HCT116 (cell line): ENCODE measurements at regions not wholly inside any gene's neighbourhood (a gene's known extent, or its start where the extent isn't known, plus 50 kb on each side); places are given as distances from the start of the nearest gene placed in this dataset.

Experiments
- ATAC-seq: fragments of 200-7000 bp; cut with Tn5 transposase; 2 replicates; pipeline ENCODE4 v1.9.1; 2020; ENCODE audit warnings: mild to moderate bottlenecking, moderate library complexity
- BruUV-seq: library from RNA; stranded (reverse); fragments of 400-500 nt; replicated peaks from 2 replicates; lab custom pipeline; 2021; lab: Mats Ljungman, UMichigan
- CTCF ChIA-PET: fragments of 300-600 bp; sonication (Branson Sonifier 250); formaldehyde crosslinking; loops from one replicate; lab custom pipeline; 2021; ENCODE audit warnings: antibody characterized with exemption; lab: Charles Lee
- POLR2A ChIA-PET: fragments of 300-600, 350-600 bp; sonication (Branson Sonifier 250); formaldehyde crosslinking; loops from one replicate; lab custom pipeline; 2021; ENCODE audit warnings: antibody characterized with exemption; lab: Charles Lee
- RAD21 ChIA-PET, 2 experiments: fragments of 300-600 bp; sonication (Branson Sonifier 250); formaldehyde crosslinking; loops; one replicate each; lab custom pipeline; 2023; ENCODE audit warnings: low total read pairs in 2 of 2; ENCODE audit not compliant: uncharacterized antibody in 2 of 2, unreplicated experiment in 2 of 2, low non-redundant PET in 1 of 2; lab: Charles Lee
- DNase-seq: peaks from one replicate; pipeline ENCODE4 v3.0.0-alpha.2; 2010; ENCODE audit warnings: low read depth, low spot score
- H2AFZ ChIP-seq: fragments of 200-600 bp; shearing (Covaris generic), sonication (generic); 2 replicates; pipeline ENCODE4 v1.6.1; 2017; ENCODE audit warnings: low read depth, mixed run types, mixed read lengths, antibody characterized with exemption, low read length; ENCODE audit not compliant: poor library complexity, severe bottlenecking
- H3K27ac ChIP-seq: 2 replicates; pipeline ENCODE4 v1.5.1; 2012; ENCODE audit warnings: low read depth, low read length
- H3K27me3 ChIP-seq: fragments of 200-600 bp; sonication (generic); 2 replicates; pipeline ENCODE4 v1.6.1; 2016; ENCODE audit warnings: mixed run types, low read length, mixed read lengths; ENCODE audit not compliant: insufficient read depth
- H3K36me3 ChIP-seq, 2 experiments: fragments of 200-500 bp in 1 of 2; fragments of 200-600 bp in 1 of 2; sonication (Bioruptor generic) in 1 of 2; sonication (generic) in 1 of 2; 2 replicates each; pipeline versions ENCODE4 v1.5.1 to v1.6.1; 2014 to 2016; ENCODE audit warnings: low read length in 2 of 2, inconsistent platforms in 1 of 2, mixed read lengths in 1 of 2, mixed run types in 1 of 2; ENCODE audit not compliant: insufficient read depth in 2 of 2, control insufficient read depth in 1 of 2
- H3K4me1 ChIP-seq, 2 experiments: fragments of 200-600 bp in 1 of 2; sonication (generic) in 1 of 2; 2 replicates each; pipeline versions ENCODE4 v1.5.1 to v1.6.1; 2012 to 2017; ENCODE audit warnings: low read length in 2 of 2, inconsistent platforms in 1 of 2, mild to moderate bottlenecking in 1 of 2, mixed read lengths in 1 of 2, mixed run types in 1 of 2, moderate library complexity in 1 of 2; ENCODE audit not compliant: insufficient read depth in 2 of 2, control insufficient read depth in 1 of 2
- H3K4me2 ChIP-seq: fragments of 200-600 bp; sonication (generic); 2 replicates; pipeline ENCODE4 v1.6.1; 2017; ENCODE audit warnings: mixed run types, low read length, mixed read lengths
- H3K4me3 ChIP-seq, 2 experiments: fragments of 200-600 bp in 1 of 2; sonication (generic) in 1 of 2; replicated peaks in 1 of 2; 2 replicates each; pipeline ENCODE4 v1.5.1; 2011 to 2016; ENCODE audit warnings: low read length in 2 of 2, control low read depth in 1 of 2, low read depth in 1 of 2, mild to moderate bottlenecking in 1 of 2, mixed read lengths in 1 of 2, mixed run types in 1 of 2
- H3K79me2 ChIP-seq: fragments of 200-600 bp; sonication (generic); 2 replicates; pipeline ENCODE4 v1.6.1; 2017; ENCODE audit warnings: mild to moderate bottlenecking, mixed run types, low read length, moderate library complexity, mixed read lengths; ENCODE audit not compliant: insufficient read depth
- H3K9ac ChIP-seq: fragments of 200-600 bp; sonication (generic); 2 replicates; pipeline ENCODE4 v1.6.1; 2016; ENCODE audit warnings: low read length, mixed read lengths
- H3K9me2 ChIP-seq: fragments of 200-600 bp; sonication (generic), shearing (Covaris generic); 2 replicates; pipeline ENCODE4 v1.6.1; 2017; ENCODE audit warnings: mixed run types, mild to moderate bottlenecking, moderate library complexity; ENCODE audit not compliant: insufficient read depth
- H3K9me3 ChIP-seq, 2 experiments: fragments of 200-500 bp in 1 of 2; fragments of 200-600 bp in 1 of 2; sonication (Bioruptor generic) in 1 of 2; sonication (generic) in 1 of 2; 2 replicates each; pipeline ENCODE4 v1.6.1; 2014 to 2017; ENCODE audit warnings: low read length in 2 of 2, mixed read lengths in 2 of 2, inconsistent platforms in 1 of 2, low read depth in 1 of 2, mild to moderate bottlenecking in 1 of 2, mixed run types in 1 of 2, moderate library complexity in 1 of 2; ENCODE audit not compliant: control insufficient read depth in 1 of 2, insufficient read depth in 1 of 2
- H4K20me1 ChIP-seq: fragments of 200-600 bp; sonication (generic), shearing (Covaris generic); 2 replicates; pipeline ENCODE4 v1.6.1; 2017; ENCODE audit warnings: mixed run types, mild to moderate bottlenecking, moderate library complexity; ENCODE audit not compliant: insufficient read depth
- CBX3 ChIP-seq: IDR thresholded peaks from 2 replicates; pipeline ENCODE4 v1.6.1; 2012; ENCODE audit warnings: low read depth
- CEBPB ChIP-seq: IDR thresholded peaks from 2 replicates; pipeline ENCODE4 v1.6.1; 2012; ENCODE audit warnings: low read depth
- CTCF ChIP-seq, 3 experiments: fragments of 200-600 bp in 1 of 3; sonication (generic) in 1 of 3; IDR thresholded peaks in 2 of 3; conservative IDR thresholded peaks in 1 of 3; 2 replicates each; pipeline ENCODE4 v1.5.1; 2012 to 2017; ENCODE audit warnings: low read depth in 2 of 3, low read length in 2 of 3, antibody characterized with exemption in 1 of 3, borderline replicate concordance in 1 of 3, control low read depth in 1 of 3, mild to moderate bottlenecking in 1 of 3, mixed read lengths in 1 of 3, mixed run types in 1 of 3, moderate library complexity in 1 of 3; ENCODE audit not compliant: insufficient read depth in 1 of 3
- EGR1 ChIP-seq: IDR thresholded peaks from 2 replicates; pipeline ENCODE4 v1.6.1; 2012; ENCODE audit warnings: low read depth
- JUND ChIP-seq: IDR thresholded peaks from 2 replicates; pipeline ENCODE4 v1.6.1; 2012
- RAD21 ChIP-seq: IDR thresholded peaks from 2 replicates; pipeline ENCODE4 v1.6.1; 2012; ENCODE audit warnings: low read depth, mild to moderate bottlenecking
- REST ChIP-seq: IDR thresholded peaks from 2 replicates; pipeline ENCODE4 v1.6.1; 2012; ENCODE audit warnings: low read depth
- ZBTB33 ChIP-seq: IDR thresholded peaks from 2 replicates; pipeline ENCODE4 v1.6.1; 2011; ENCODE audit warnings: mild to moderate bottlenecking, low read length, moderate library complexity; ENCODE audit not compliant: insufficient replicate concordance; ENCODE audit errors: extremely low read depth
- ZNF274 ChIP-seq: fragments of 200-500 bp; sonication (Bioruptor generic); IDR thresholded peaks from 2 replicates; pipeline ENCODE4 v1.6.1; 2014; ENCODE audit warnings: mild to moderate bottlenecking, low read depth, low read length, inconsistent platforms
- intact Hi-C: fragments of 100-400 bp; cut with micrococcal nuclease; formaldehyde crosslinking; loops from 2 replicates; pipeline ENCODE4 v1.10.0; 2022

GRCh38 chr3:148128136-148128535 lies 569.6 kb upstream of the AGTR1 start:
- H4K20me1 ChIP-seq = no peaks in the 10 kb centered on the region
- no peaks in the 10 kb centered on the region for H3K9me2 ChIP-seq
- H3K9me3 ChIP-seq = no peaks in the 10 kb centered on the region
- H3K27me3 ChIP-seq = no peaks in the 10 kb centered on the region
- DNase-seq = no peak
- no peak for TF ChIP-seq EGR1
- TF ChIP-seq CBX3 = no peak
- peak in 2 of 3 experiments; percentile 6 to 13; a peak in 1 of 6 replicates for TF ChIP-seq CTCF (IDR thresholded peaks at IDR 0.05 in 2 of 3, conservative IDR thresholded peaks at IDR 0.05 in 1 of 3; ENCODE audit: borderline replicate concordance in 1 of 3, insufficient read depth in 1 of 3, low read depth in 2 of 3, low read length in 2 of 3)
- TF ChIP-seq RAD21 = 0 out of 2 replicates have a peak, but pooled peaks have one; percentile 20
- TF ChIP-seq ZNF274 = no peak
- no peak for TF ChIP-seq JUND
- no peak for TF ChIP-seq ZBTB33
- no peak for TF ChIP-seq REST
- no peak for TF ChIP-seq CEBPB
- ChIA-PET CTCF (no interaction called here), POLR2A (no interaction called here), RAD21 (no interaction called here)
- H2AFZ ChIP-seq = no peak overlapping the region
- H3K36me3 ChIP-seq = no peaks in the 10 kb centered on the region
- H3K79me2 ChIP-seq = no peaks in the 10 kb centered on the region
- intact Hi-C loops = no loop called here
- peaks cover 0 to 13% of the 10 kb centered on the region in 2 experiments; a peak in 2 of 4 replicates for H3K4me1 ChIP-seq
- no peak overlapping the region for H3K9ac ChIP-seq
- H3K27ac ChIP-seq = no peak overlapping the region
- H3K4me3 ChIP-seq = no peak overlapping the region
- H3K4me2 ChIP-seq = no peak overlapping the region
- ATAC-seq = 0 out of 2 replicates have a peak, but pooled peaks have one; percentile 46
- BruUV-seq = no TSS peak
